ENCODE measurements at regions not wholly inside any gene's neighbourhood (a gene's known extent, or its start where the extent isn't known, plus 50 kb on each side); places are given as distances from the start of the nearest gene placed in this dataset.

DNA sequence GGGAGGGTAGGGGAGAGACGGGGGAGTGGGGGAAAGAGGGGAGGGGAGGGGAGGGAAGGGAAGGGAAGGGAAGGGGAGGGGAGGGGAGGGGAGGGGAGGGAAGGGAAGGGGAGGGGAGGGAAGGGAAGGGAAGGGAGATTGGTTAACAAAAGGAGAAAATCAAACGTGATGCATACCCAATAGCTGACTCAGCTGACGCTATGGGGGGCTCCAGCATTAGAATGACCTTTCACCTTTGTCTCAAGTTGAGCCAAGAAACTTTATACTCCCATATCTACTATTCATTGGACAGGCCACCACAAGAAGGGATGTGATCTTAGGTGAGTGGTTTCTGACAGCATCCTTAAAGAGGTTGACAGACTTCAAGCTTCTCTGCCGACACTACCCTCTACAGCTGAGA, 432.8 kb upstream of the CDH5 start:
- no peak overlapping the region for H3K27ac ChIP-seq
- H3K4me2 ChIP-seq: no peak overlapping the region
- H3K4me1 ChIP-seq: no peaks in the 10 kb centered on the region
- no peaks in the 10 kb centered on the region for H3K36me3 ChIP-seq
- TF ChIP-seq Cebpa-rat (IDR thresholded peaks at IDR 0.05): no peak
- H4K20me1 ChIP-seq: no peaks in the 10 kb centered on the region
- H3K4me3 ChIP-seq: no peak overlapping the region
- H3K27me3 ChIP-seq: no peaks in the 10 kb centered on the region
- no peak overlapping the region for H3K9ac ChIP-seq
- H3K9me3 ChIP-seq (replicated peaks in 1 of 11): peaks cover 0 to 29% (median 7%) of the 10 kb centered on the region in 11 experiments; a peak in 11 of 22 replicates

GRCh38 chr16:65932350-65933072, 434.0 kb upstream of the CDH5 start:
- Histone ChIP-seq H3K9me3 (replicated peaks in 1 of 11) (peaks cover 0 to 29% (median 7%) of the 10 kb centered on the region in 11 experiments; a peak in 10 of 22 replicates), H3K9ac (no peak overlapping the region), H3K27ac (no peak overlapping the region; a peak in 1 of 22 replicates), H3K4me1 (no peaks in the 10 kb centered on the region), H3K36me3 (no peaks in the 10 kb centered on the region), H3K27me3 (no peaks in the 10 kb centered on the region), H3K4me3 (no peak overlapping the region), H4K20me1 (no peaks in the 10 kb centered on the region), H3K4me2 (no peak overlapping the region)
- TF ChIP-seq Cebpa-rat (IDR thresholded peaks at IDR 0.05): no peak

DNA sequence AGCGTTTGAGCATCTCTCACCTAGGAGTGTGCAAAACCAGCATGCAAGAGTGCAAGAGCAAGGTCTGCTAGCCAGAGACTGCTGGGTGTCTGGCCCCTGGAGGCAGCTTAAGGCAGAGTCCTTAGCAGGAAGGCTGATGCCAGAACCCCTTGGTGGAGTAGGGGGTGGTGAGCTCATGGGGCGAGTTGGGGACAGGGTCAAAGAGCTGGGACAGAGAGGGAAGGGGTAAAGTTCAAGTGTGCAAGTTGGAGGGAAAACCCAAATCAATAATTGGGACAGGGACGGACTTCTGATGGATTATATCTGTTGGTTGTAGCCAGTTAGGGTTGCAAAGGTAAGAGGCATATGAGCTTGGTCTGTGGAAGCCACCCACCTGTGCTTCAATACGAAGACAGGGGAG, 443.6 kb upstream of the CDH5 start:
- no peaks in the 10 kb centered on the region for H4K20me1 ChIP-seq
- H3K4me1 ChIP-seq: peaks cover 0 to 11% (median 0%) of the 10 kb centered on the region in 10 experiments; a peak in 4 of 20 replicates
- no peaks in the 10 kb centered on the region for H3K27me3 ChIP-seq
- no peak for TF ChIP-seq Cebpa-rat (IDR thresholded peaks at IDR 0.05)
- peak overlapping the region in 1 of 11 experiments; percentile 27; a peak in 2 of 22 replicates for H3K4me2 ChIP-seq
- H3K9ac ChIP-seq: no peak overlapping the region
- no peaks in the 10 kb centered on the region for H3K9me3 ChIP-seq (replicated peaks in 1 of 11)
- no peaks in the 10 kb centered on the region for H3K36me3 ChIP-seq
- H3K27ac ChIP-seq: no peak overlapping the region
- no peak overlapping the region for H3K4me3 ChIP-seq

GRCh38 chr16:65919986-65920376, 446.5 kb upstream of the CDH5 start:
- Histone ChIP-seq H3K9me3 (replicated peaks in 1 of 11) (peaks cover 0 to 17% (median 3%) of the 10 kb centered on the region in 11 experiments; a peak in 10 of 22 replicates), H3K4me2 (no peak overlapping the region), H3K36me3 (no peaks in the 10 kb centered on the region), H3K27ac (no peak overlapping the region), H3K4me3 (no peak overlapping the region), H4K20me1 (no peaks in the 10 kb centered on the region), H3K27me3 (no peaks in the 10 kb centered on the region), H3K4me1 (peaks cover 0 to 11% (median 0%) of the 10 kb centered on the region in 10 experiments; a peak in 4 of 20 replicates), H3K9ac (no peak overlapping the region)
- TF ChIP-seq Cebpa-rat (IDR thresholded peaks at IDR 0.05): no peak

DNA sequence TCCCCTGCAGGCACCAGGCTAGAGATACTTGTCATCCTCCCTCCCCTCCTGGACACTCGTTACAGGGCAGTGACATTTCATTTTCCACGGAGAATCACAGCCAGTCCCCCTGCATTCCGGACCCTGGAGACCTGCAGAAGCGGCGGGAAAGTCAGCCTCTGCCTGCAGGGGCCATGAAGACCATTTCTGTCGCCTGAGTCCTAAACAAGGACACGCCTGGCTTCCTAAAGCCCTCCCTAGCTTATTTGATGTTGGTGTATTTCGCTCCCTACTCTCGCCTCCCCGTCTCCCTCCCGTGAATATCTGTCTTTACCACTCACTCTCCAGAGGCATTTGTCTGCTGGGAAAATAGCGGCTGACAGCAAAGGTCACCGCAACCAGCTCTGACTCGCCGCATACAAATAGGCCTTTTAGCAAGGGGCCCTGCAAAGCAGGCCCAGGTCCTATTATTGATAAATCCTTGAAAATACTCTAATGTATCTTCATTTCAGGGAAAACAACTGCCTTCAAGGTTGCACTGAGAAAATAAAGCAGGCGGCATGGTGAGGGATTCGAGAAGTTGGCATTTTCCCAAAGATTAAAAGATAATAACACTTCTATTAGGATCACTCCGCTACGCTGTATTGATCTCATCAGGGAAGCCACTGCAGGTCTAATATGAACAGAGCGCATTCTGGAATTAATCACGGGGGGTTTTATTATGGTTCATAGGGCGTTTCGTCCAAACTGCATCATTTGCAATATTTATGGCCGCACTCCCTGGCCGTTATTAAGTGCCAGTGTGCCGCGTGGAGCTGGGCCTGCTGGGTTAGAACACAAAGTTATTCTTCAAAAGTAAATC, 447.1 kb upstream of the CDH5 start:
- Histone ChIP-seq H3K27ac (no peak overlapping the region), H3K4me3 (no peak overlapping the region), H3K4me1 (peaks cover 0 to 11% (median 0%) of the 10 kb centered on the region in 10 experiments; a peak in 4 of 20 replicates), H3K9me3 (replicated peaks in 1 of 11) (peaks cover 0 to 17% (median 3%) of the 10 kb centered on the region in 11 experiments; a peak in 10 of 22 replicates), H3K36me3 (no peaks in the 10 kb centered on the region), H3K27me3 (no peaks in the 10 kb centered on the region), H3K4me2 (no peak overlapping the region), H4K20me1 (no peaks in the 10 kb centered on the region), H3K9ac (no peak overlapping the region)
- TF ChIP-seq Cebpa-rat (IDR thresholded peaks at IDR 0.05): no peak

GRCh38 chr16:65917466-65917865, 449.0 kb upstream of the CDH5 start:
- Histone ChIP-seq H3K36me3 (no peaks in the 10 kb centered on the region), H3K4me3 (no peak overlapping the region), H3K4me2 (no peak overlapping the region), H4K20me1 (no peaks in the 10 kb centered on the region), H3K27ac (no peak overlapping the region), H3K9me3 (replicated peaks in 1 of 11) (peaks cover 0 to 17% (median 3%) of the 10 kb centered on the region in 11 experiments; a peak in 10 of 22 replicates), H3K27me3 (no peaks in the 10 kb centered on the region), H3K9ac (no peak overlapping the region), H3K4me1 (no peaks in the 10 kb centered on the region; a peak in 1 of 20 replicates)
- TF ChIP-seq Cebpa-rat (IDR thresholded peaks at IDR 0.05): no peak

DNA sequence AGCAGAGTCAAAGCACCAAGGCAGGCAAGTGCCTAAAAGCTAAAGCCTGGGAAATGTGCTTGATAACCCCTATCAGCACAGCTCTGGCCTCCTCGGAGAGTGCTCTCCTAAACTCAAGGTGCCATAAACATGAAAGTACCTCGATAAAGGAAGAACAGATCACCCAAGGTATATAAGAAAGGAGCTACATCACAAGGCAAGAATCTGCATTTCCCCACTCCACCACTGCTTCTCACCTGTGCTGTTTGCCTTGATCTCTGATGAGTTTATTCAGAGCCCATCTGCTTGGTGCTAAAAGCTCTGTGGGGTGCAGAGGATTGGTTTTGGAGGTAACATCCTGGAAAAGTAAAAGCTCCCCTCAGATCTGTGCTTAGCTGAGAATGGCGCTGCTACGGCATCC, 449.5 kb upstream of the CDH5 start:
- H3K4me2 ChIP-seq: no peak overlapping the region
- H3K4me3 ChIP-seq: no peak overlapping the region
- no peaks in the 10 kb centered on the region for H3K27me3 ChIP-seq
- peaks cover 0 to 19% (median 3%) of the 10 kb centered on the region in 11 experiments; a peak in 10 of 22 replicates for H3K9me3 ChIP-seq (replicated peaks in 1 of 11)
- no peak overlapping the region for H3K9ac ChIP-seq
- H3K4me1 ChIP-seq: no peaks in the 10 kb centered on the region; a peak in 1 of 20 replicates
- H3K27ac ChIP-seq: no peak overlapping the region
- TF ChIP-seq Cebpa-rat (IDR thresholded peaks at IDR 0.05): no peak
- no peaks in the 10 kb centered on the region for H3K36me3 ChIP-seq
- H4K20me1 ChIP-seq: no peaks in the 10 kb centered on the region

DNA sequence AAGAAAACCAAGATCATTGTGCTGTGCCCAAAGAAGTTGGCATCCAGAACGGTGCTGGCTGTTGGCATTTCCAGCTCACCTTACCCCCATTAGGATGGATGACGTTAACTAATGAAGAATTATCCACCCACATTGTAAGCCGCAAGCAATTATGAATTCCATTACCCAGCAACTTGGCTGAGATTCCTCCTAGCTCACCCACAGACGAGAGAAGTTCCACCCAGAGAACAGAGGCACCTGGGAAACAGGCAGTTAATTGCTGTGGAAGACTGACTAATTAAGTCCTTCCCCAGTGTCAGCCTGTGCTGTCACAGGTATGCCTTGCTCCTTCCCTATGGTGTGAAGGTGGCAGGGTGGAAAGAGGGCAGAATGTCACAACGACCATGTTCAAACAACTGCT, 456.2 kb upstream of the CDH5 start:
- Histone ChIP-seq H3K4me3 (no peak overlapping the region), H3K27me3 (no peaks in the 10 kb centered on the region), H3K9ac (no peak overlapping the region), H3K36me3 (no peaks in the 10 kb centered on the region), H3K4me1 (peaks cover 6 to 19% (median 15%) of the 10 kb centered on the region in 10 experiments; a peak in 18 of 20 replicates), H3K4me2 (no peak overlapping the region), H3K27ac (no peak overlapping the region), H4K20me1 (no peaks in the 10 kb centered on the region), H3K9me3 (replicated peaks in 1 of 11) (peaks cover 0 to 5% (median 0%) of the 10 kb centered on the region in 11 experiments; a peak in 2 of 22 replicates)
- TF ChIP-seq Cebpa-rat (IDR thresholded peaks at IDR 0.05): no peak

GRCh38 chr16:65909310-65910050, 457.0 kb upstream of the CDH5 start:
- peak overlapping the region in 10 of 11 experiments; percentile 8 to 65 (median 42); a peak in 17 of 22 replicates for H3K4me2 ChIP-seq
- H3K9ac ChIP-seq: no peak overlapping the region
- peaks cover 0 to 5% (median 0%) of the 10 kb centered on the region in 11 experiments; a peak in 2 of 22 replicates for H3K9me3 ChIP-seq (replicated peaks in 1 of 11)
- H3K4me1 ChIP-seq: peaks cover 6 to 19% (median 15%) of the 10 kb centered on the region in 10 experiments; a peak in 18 of 20 replicates
- TF ChIP-seq Cebpa-rat (IDR thresholded peaks at IDR 0.05): no peak
- no peaks in the 10 kb centered on the region for H4K20me1 ChIP-seq
- no peak overlapping the region for H3K4me3 ChIP-seq
- H3K27ac ChIP-seq: no peak overlapping the region
- no peaks in the 10 kb centered on the region for H3K27me3 ChIP-seq
- H3K36me3 ChIP-seq: no peaks in the 10 kb centered on the region

Measured in BLaER1 treated with 17β-estradiol and CSF1 and Interleukin-3, amounts not matched to agents 10 nM and 100 nM (cell line).